A549 (cell line): ENCODE measurements at regions not wholly inside any gene's neighbourhood (a gene's known extent, or its start where the extent isn't known, plus 50 kb on each side); places are given as distances from the start of the nearest gene placed in this dataset.

Experiments
- ATAC-seq, 2 experiments: fragments of 200-7000 bp in 1 of 2; fragments of >200 bp in 1 of 2; cut with Nextera tagmentation in 1 of 2; cut with Tn5 transposase in 1 of 2; 3 replicates each; pipeline versions ENCODE4 v1.8.0 to v1.9.1; 2018 to 2020; ENCODE audit warnings: mild to moderate bottlenecking in 1 of 2, moderate library complexity in 1 of 2
- CTCF ChIA-PET: fragments of 300-600 bp; sonication (Branson Sonifier 250); formaldehyde crosslinking; extraction: SDS; loops from one replicate; lab custom pipeline; 2021; ENCODE audit warnings: antibody characterized with exemption, inconsistent platforms; lab: Yijun Ruan, JAX
- POLR2A ChIA-PET: fragments of 350-600 bp; formaldehyde crosslinking; extraction: SDS; loops from one replicate; lab custom pipeline; 2021; ENCODE audit warnings: antibody characterized with exemption, inconsistent platforms; lab: Yijun Ruan, JAX
- DNase-seq, 2 experiments: peaks; one replicate each; pipeline versions ENCODE4 v3.0.0 to v3.0.0-alpha.2; 2011 to 2016; ENCODE audit warnings: low read depth in 1 of 2, low spot score in 1 of 2
- FAIRE-seq: peaks from 2 replicates; lab custom pipeline; 2011; peaks lifted over from hg19 to GRCh38; lab: Jason Lieb, UNC
- H3K27ac ChIP-seq, 2 experiments: fragments of >200 bp; sonication (Bioruptor Twin); formaldehyde crosslinking; 3 replicates each; pipeline ENCODE4 v1.5.1; 2016 to 2017
- H3K4me1 ChIP-seq: fragments of >200 bp; sonication (Bioruptor Twin); formaldehyde crosslinking; 3 replicates; pipeline ENCODE4 v1.6.1; 2016
- H3K4me2 ChIP-seq: fragments of >200 bp; sonication (Bioruptor Twin); formaldehyde crosslinking; 3 replicates; pipeline ENCODE4 v1.6.1; 2016
- H3K4me3 ChIP-seq: fragments of >200 bp; sonication (Bioruptor Twin); formaldehyde crosslinking; 3 replicates; pipeline ENCODE4 v1.5.1; 2016
- H3K9me3 ChIP-seq: fragments of >200 bp; sonication (Bioruptor Twin); formaldehyde crosslinking; 3 replicates; pipeline ENCODE4 v1.6.1; 2016
- ATOH8 ChIP-seq: fragments of 250-450 bp; sonication (Bioruptor Pico); IDR thresholded peaks from 2 replicates; pipeline ENCODE4 v1.5.0; 2020; ENCODE audit warnings: low read depth, mild to moderate bottlenecking, moderate library complexity
- CBX8 ChIP-seq: fragments of 200-600 bp; sonication (generic); IDR thresholded peaks from 2 replicates; pipeline ENCODE4 v1.6.1; 2016
- ELK1 ChIP-seq: fragments of 150-350 bp; IDR thresholded peaks from 2 replicates; pipeline ENCODE4 v1.6.1; 2014; ENCODE audit warnings: low read depth, mild to moderate bottlenecking, low read length
- EP300 ChIP-seq, 2 experiments: fragments of >200 bp; sonication (Bioruptor Twin); formaldehyde crosslinking; IDR thresholded peaks; 2 replicates in 1 of 2; 3 replicates in 1 of 2; pipeline ENCODE4 v1.6.1; 2016 to 2017
- FOSL2 ChIP-seq, 2 experiments: fragments of 450-650 bp in 1 of 2; fragments of >200 bp in 1 of 2; sonication (Bioruptor Twin) in 1 of 2; formaldehyde crosslinking; IDR thresholded peaks; 2 replicates each; pipeline versions ENCODE4 v1.5.0 to v1.6.1; 2016 to 2020; ENCODE audit warnings: mild to moderate bottlenecking in 1 of 2, moderate library complexity in 1 of 2
- HDAC2 ChIP-seq: fragments of 200-600 bp; sonication (generic); IDR thresholded peaks from 2 replicates; pipeline ENCODE4 v1.6.1; 2016
- HEYL ChIP-seq: fragments of 250-450 bp; sonication (Bioruptor Pico); IDR thresholded peaks from 2 replicates; pipeline ENCODE4 v1.8.0; 2021; ENCODE audit warnings: mild to moderate bottlenecking, moderate library complexity
- HOXA7 ChIP-seq: fragments of 250-450 bp; sonication (Bioruptor Pico); IDR thresholded peaks from 2 replicates; pipeline ENCODE4 v1.5.0; 2020; ENCODE audit warnings: mild to moderate bottlenecking, moderate library complexity
- HOXB13 ChIP-seq: fragments of 250-450 bp; sonication (Bioruptor Pico); IDR thresholded peaks from 2 replicates; pipeline ENCODE4 v1.5.0; 2020; ENCODE audit warnings: low read depth, mild to moderate bottlenecking, moderate library complexity
- JUN ChIP-seq, 2 experiments: fragments of >200 bp; sonication (Bioruptor Twin); formaldehyde crosslinking; IDR thresholded peaks; 2 replicates in 1 of 2; 3 replicates in 1 of 2; pipeline ENCODE4 v1.6.1; 2016 to 2017
- JUNB ChIP-seq: fragments of >200 bp; sonication (Bioruptor Twin); formaldehyde crosslinking; IDR thresholded peaks from 2 replicates; pipeline ENCODE4 v1.6.1; 2016
- KDM1A ChIP-seq: fragments of 200-600 bp; sonication (generic); IDR thresholded peaks from 2 replicates; pipeline ENCODE4 v1.6.1; 2016; ENCODE audit warnings: low read depth, mild to moderate bottlenecking
- MAFK ChIP-seq: fragments of 450-650 bp; IDR thresholded peaks from 2 replicates; pipeline ENCODE4 v1.6.1; 2014; ENCODE audit not compliant: partially characterized antibody
- POLR2A ChIP-seq: IDR thresholded peaks from 2 replicates; pipeline ENCODE4 v1.6.1; 2012; ENCODE audit warnings: mild to moderate bottlenecking, low read length
- RAD21 ChIP-seq, 2 experiments: fragments of >200 bp in 1 of 2; sonication (Bioruptor Twin) in 1 of 2; formaldehyde crosslinking in 1 of 2; IDR thresholded peaks in 1 of 2; conservative IDR thresholded peaks in 1 of 2; 2 replicates in 1 of 2; 3 replicates in 1 of 2; pipeline ENCODE4 v1.6.1; 2012 to 2018; ENCODE audit warnings: inconsistent platforms in 1 of 2
- RCOR1 ChIP-seq: fragments of 150-350 bp; IDR thresholded peaks from 2 replicates; pipeline ENCODE4 v1.6.1; 2014; ENCODE audit warnings: antibody characterized with exemption, low read length, low read depth
- REST ChIP-seq: fragments of 200-600 bp; sonication (generic); IDR thresholded peaks from 2 replicates; pipeline ENCODE4 v1.6.1; 2016; ENCODE audit warnings: antibody characterized with exemption, mild to moderate bottlenecking, moderate library complexity
- RNF2 ChIP-seq: fragments of 200-600 bp; sonication (generic); IDR thresholded peaks from 2 replicates; pipeline ENCODE4 v1.6.1; 2016; ENCODE audit warnings: low read depth, mild to moderate bottlenecking, antibody characterized with exemption, moderate library complexity, borderline replicate concordance
- ZC3H11A ChIP-seq: fragments of 450-650 bp; IDR thresholded peaks from 2 replicates; pipeline ENCODE4 v1.6.1; 2014; ENCODE audit warnings: antibody characterized with exemption, mild to moderate bottlenecking
- ZFP36 ChIP-seq: fragments of 450-650 bp; IDR thresholded peaks from 2 replicates; pipeline ENCODE4 v1.6.1; 2014; ENCODE audit warnings: borderline replicate concordance; ENCODE audit not compliant: partially characterized antibody
- ZNF302 ChIP-seq: fragments of 250-450 bp; sonication (Bioruptor Pico); IDR thresholded peaks from 2 replicates; pipeline ENCODE4 v1.9.0; 2021; ENCODE audit warnings: inconsistent platforms, mild to moderate bottlenecking, moderate library complexity
- ZSCAN20 ChIP-seq: fragments of 250-450 bp; sonication (Bioruptor Pico); IDR thresholded peaks from 2 replicates; pipeline ENCODE4 v1.8.0; 2022; ENCODE audit warnings: mild to moderate bottlenecking, moderate library complexity
- WGBS: methylation state at CpG from one replicate; pipeline ENCODE4 v1.1.6; 2017; ENCODE audit errors: missing lambda C conversion rate; 5-methylcytosine and 5-hydroxymethylcytosine counted together
- TF ChIP-seq, protein P1 (sequence below): fragments of 250-450 bp; sonication (Bioruptor Pico); IDR thresholded peaks from 2 replicates; pipeline ENCODE4 v1.5.0; 2021; ENCODE audit warnings: mild to moderate bottlenecking, moderate library complexity, borderline replicate concordance
- TF ChIP-seq, protein P2 (sequence below): fragments of >200 bp; sonication (Bioruptor Twin); formaldehyde crosslinking; IDR thresholded peaks from 3 replicates; pipeline ENCODE4 v1.6.1; 2016

- WGBS: 95% methylated on average over 3 of the region's 3 CpGs
- ChIA-PET POLR2A (no interaction called here), CTCF (interaction anchor here (0.7 to 1.0 kb wide), 2 partner anchors 15 to 125 kb away, joined by 3 read pairs; no protein-coding TSS in a partner anchor)
- no peak for FAIRE-seq
- H3K4me2 ChIP-seq: no peak overlapping the region
- TF ChIP-seq ZC3H11A (no peak), REST (no peak), JUNB (no peak), RNF2 (no peak), ZNF302 (CRISPR knock-in tag) (no peak), ATOH8 (no peak), HDAC2 (no peak), FOSL2 (IDR thresholded peaks at IDR 0.05) (no peak), FOSL2 (CRISPR knock-in tag; IDR thresholded peaks at IDR 0.05) (no peak), HOXB13 (no peak), ZSCAN20 (no peak), RAD21 (conservative IDR thresholded peaks at IDR 0.05 in 1 of 2, IDR thresholded peaks at IDR 0.05 in 1 of 2) (no peak), ELK1 (no peak), POLR2A (no peak)
- TF ChIP-seq, protein P1, sequence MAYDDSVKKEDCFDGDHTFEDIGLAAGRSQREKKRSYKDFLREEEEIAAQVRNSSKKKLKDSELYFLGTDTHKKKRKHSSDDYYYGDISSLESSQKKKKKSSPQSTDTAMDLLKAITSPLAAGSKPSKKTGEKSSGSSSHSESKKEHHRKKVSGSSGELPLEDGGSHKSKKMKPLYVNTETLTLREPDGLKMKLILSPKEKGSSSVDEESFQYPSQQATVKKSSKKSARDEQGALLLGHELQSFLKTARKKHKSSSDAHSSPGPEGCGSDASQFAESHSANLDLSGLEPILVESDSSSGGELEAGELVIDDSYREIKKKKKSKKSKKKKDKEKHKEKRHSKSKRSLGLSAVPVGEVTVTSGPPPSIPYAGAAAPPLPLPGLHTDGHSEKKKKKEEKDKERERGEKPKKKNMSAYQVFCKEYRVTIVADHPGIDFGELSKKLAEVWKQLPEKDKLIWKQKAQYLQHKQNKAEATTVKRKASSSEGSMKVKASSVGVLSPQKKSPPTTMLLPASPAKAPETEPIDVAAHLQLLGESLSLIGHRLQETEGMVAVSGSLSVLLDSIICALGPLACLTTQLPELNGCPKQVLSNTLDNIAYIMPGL: no peak
- TF ChIP-seq, protein P2, sequence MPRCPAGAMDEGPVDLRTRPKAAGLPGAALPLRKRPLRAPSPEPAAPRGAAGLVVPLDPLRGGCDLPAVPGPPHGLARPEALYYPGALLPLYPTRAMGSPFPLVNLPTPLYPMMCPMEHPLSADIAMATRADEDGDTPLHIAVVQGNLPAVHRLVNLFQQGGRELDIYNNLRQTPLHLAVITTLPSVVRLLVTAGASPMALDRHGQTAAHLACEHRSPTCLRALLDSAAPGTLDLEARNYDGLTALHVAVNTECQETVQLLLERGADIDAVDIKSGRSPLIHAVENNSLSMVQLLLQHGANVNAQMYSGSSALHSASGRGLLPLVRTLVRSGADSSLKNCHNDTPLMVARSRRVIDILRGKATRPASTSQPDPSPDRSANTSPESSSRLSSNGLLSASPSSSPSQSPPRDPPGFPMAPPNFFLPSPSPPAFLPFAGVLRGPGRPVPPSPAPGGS: no peak
- no peak overlapping the region for H3K4me3 ChIP-seq
- H3K9me3 ChIP-seq: no peaks in the 10 kb centered on the region
- no peak for ATAC-seq
- peaks cover 13% of the 10 kb centered on the region for H3K4me1 ChIP-seq
- 0 out of 6 replicates have a peak overlapping the region, but pooled peaks of 1 of the 2 experiments have one; percentile 29 for H3K27ac ChIP-seq
- no peak for DNase-seq
Measured at GRCh38 chr10:21263839-21264238, 261.6 kb downstream of the SKIDA1 start.

- Histone ChIP-seq H3K4me2 (no peak overlapping the region), H3K27ac (no peak overlapping the region), H3K9me3 (no peaks in the 10 kb centered on the region), H3K4me3 (no peak overlapping the region), H3K4me1 (peaks cover 13% of the 10 kb centered on the region)
- FAIRE-seq: no peak
- CTCF ChIA-PET: interaction anchor here (0.7 to 1.0 kb wide), 2 partner anchors 15 to 125 kb away, joined by 3 read pairs; no protein-coding TSS in a partner anchor
- POLR2A ChIA-PET: no interaction called here
- ATAC-seq: no peak
- no peak for DNase-seq
- 92% methylated on average over 12 of the region's 12 CpGs for WGBS
- no peak for TF ChIP-seq ZSCAN20
- TF ChIP-seq REST: no peak
- no peak for TF ChIP-seq RCOR1
- no peak for TF ChIP-seq KDM1A
- no peak for TF ChIP-seq JUN (IDR thresholded peaks at IDR 0.05)
- TF ChIP-seq ATOH8: no peak
- no peak for TF ChIP-seq ZFP36
- no peak for TF ChIP-seq MAFK
- TF ChIP-seq HOXA7: no peak
- no peak for TF ChIP-seq CBX8
- TF ChIP-seq HEYL: no peak
- TF ChIP-seq EP300 (IDR thresholded peaks at IDR 0.05): no peak
Measured at GRCh38 chr10:21263263-21263803, 262.1 kb downstream of the SKIDA1 start.
